Middle frontal gyrus (tissue), 1 donor: ENCODE measurements at regions not wholly inside any gene's neighbourhood (a gene's known extent, or its start where the extent isn't known, plus 50 kb on each side); places are given as distances from the start of the nearest gene placed in this dataset.

Source experiments
- DNase-seq: peaks from one replicate; pipeline ENCODE4 v3.0.0-alpha.2; 2015; ENCODE audit warnings: low spot score; ENCODE audit errors: extremely low spot score

DNA sequence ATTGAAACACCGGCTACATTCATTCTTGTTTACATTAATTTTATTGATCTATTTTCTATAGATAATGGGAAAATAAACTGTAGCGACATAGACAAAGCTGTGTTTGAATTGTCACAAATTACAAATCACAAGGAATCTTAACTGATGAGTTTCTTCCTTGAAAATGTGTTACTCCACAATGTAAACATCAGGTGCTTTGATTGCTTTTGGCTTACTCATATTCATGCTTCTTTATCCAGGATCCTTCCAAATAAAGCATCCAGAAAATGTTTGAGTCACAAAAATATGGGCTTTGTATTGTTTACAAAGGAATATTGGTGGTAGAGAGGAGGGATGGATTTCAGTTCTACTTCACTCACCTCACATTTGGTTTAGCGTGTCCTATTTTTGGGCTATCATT is 64.0 kb downstream of the BMP2 start:
- DNase-seq: no peak

DNA sequence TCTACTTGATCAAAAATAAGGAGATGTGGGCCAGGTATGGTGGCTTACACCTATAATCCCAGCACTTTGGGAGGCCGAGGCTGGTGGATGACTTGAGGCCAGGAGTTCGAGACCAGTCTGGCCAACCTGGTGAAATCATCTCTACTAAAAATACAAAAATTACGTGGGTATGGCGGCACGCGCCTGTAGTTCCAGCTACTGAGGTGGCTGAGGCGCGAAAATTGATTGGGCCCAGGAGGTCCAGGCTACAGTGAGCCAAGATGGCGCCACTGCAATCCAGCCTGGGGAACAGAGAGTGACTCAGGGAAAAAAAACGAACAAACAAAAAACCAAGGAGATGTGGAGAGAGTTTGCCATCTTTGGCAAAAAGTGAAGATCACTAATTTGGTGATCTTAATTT is 65.3 kb downstream of the BMP2 start:
- no peak for DNase-seq

DNA sequence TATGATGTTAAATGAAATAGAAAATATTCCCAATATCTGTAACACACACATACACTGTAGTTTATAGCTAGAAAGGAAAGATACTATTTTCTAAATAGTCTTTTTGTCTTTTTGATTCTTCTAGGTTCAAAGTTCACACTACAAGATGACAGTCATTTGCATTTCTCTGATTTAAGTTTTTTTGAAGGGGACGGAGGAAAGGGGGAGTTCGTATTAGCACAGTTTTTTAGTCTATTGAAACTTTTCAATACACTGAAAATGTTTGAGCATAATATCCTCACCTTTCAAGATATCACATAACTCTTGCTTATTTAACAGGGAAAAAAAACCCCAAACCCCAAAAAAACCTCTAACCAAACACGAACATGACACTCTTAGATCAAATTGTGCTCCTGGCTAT is 68.1 kb downstream of the BMP2 start:
- no peak for DNase-seq

DNA sequence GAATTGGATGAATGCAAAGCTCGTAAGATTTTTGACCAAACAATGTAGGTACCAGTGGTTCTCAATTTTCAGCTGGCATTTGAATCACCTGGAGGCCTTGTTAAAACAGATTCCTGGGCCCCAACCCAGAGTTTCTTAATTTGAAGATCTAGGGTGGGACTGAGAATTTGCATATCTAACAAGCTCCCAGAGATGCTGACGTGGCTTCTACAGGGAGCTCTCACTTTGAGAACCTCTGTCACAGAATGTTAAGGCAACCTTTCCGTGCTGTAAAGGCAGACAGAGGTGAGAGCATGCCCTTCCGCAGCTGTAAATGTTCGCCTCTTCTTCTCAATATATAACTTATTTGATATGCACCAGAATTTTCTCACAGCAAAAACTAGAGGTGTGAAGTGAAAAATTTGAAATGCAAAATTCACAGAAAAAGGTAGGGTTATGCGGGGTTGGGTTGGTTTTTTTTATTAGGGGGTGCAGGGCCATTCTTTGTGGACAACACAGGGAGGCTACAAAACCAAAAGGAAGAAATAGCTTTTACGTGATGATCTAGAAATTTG is 69.4 kb downstream of the BMP2 start:
- no peak for DNase-seq

DNA sequence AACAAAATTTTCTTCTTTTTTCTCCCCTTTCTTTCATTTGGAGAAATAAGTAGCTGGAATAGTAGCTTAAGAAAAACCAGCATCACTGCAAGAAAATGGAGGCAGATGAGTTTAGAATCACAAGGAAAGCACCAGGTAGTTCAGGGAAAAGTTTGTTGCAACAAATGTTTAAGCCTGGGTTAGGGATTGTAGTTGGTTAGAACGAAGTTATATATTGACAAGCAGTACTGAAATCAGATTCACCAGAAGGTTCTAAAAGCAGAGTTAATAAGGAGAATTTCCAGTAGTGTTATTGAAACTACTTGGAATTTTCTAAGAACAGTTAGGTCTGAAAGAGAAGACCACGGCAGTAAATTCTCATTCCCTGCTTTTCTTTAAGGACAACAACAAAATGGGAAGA is 70.2 kb downstream of the BMP2 start:
- no peak for DNase-seq

DNA sequence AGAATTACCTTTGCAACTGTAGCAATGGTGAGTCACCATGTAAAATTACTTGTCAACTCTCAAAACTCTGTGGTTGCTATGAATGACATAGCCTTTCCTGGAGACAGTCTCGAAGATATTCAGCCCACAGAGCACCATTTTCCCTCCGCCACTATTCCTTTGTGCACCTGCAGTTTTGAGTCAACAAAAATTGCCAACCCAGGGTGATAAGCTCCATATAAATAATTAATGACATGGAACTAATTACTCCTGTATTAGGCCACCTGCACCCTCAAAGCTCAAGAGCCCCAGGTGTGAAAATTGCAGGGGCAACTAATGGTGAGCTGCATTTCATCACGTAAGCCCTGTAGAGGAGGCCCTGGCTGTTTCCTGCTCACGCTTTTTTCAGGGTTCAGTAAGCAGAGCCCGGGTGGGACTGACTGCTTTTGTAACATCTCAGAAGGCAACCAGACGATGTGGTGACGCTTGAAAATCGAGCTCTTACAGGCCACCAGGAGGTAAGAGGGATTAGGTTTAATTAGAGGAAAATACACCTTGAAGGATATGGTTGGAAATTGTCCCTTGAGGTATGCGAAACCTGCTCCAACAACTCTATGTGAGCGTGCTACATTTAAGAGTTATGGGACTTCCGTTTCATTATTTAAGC is 70.8 kb downstream of the BMP2 start:
- no peak for DNase-seq

DNA sequence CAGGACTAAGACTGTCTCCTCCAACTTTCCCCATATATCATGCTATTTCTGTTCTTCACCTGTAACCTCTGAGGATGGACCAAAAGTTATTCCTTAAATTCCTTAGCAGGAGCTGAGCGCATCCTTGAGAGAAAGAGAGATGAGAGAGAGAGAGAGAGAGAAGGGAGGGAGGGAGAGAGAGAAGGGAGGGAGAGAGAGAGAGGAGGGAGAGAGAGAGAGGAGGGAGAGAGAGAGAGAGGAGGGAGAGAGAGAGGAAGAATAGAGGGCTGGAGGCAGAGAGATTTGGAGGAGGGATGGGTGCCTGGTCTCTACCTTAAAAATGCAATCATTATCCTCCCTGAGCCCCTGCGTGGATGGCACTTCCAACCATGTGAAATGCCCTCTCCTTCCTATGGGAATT is 73.6 kb downstream of the BMP2 start:
- no peak for DNase-seq

DNA sequence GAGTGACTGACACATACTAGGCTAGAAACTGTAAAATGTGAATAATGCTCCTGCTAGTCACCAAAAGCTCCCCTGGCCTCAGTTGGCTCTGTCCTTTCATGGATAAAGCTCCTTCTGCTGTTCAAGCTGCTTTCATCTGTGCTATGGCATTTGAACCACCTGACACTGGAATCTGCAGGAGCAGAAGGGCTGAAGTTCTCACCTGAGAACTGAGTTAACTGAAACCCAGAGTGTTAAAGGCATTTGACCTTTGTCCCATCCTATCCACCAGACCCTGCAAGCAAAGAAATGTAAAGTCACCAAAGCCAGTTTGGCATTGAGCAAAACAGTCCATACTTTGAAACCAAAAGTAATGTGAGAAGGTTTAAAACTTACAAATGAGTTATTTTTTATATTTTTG is 77.7 kb downstream of the BMP2 start:
- no peak for DNase-seq

DNA sequence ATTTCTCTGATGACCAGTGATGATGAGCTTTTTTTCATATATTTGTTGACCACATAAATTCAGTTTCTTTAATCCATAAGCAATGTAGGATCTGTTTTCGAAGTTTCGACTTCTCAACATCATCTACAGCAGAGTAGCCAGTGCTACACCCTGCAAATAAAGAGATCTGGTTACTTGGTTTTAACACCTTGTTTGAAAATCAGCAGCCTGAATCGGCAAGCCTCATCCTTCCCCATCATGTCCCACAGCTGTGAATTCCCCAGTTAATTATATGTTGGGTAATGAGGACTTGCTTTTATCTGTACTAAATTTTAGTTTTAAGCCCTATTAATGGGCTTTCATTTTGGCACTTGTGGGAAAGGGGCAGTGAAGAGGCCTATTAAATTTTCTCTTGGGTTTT is 80.6 kb downstream of the BMP2 start:
- no peak for DNase-seq

DNA sequence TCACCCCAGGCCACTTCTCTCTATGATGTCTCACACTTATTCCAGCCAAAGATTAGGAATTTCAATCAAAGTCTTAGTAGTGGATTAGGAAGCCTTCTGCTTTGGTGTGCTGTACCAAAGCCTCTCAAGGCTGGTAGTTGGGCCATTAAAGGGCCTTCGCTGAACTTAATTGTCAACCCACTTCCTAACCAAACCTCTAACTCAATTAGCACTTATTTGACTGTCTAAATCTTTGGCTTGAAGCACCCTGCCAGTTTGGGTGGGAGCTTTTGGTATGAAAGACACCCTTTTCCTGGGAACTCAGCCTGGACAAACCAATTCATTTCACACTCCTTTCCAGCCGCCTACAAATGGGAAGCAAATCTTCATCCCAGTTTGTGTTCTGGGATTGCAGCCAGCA is 81.5 kb downstream of the BMP2 start:
- DNase-seq: no peak

DNA sequence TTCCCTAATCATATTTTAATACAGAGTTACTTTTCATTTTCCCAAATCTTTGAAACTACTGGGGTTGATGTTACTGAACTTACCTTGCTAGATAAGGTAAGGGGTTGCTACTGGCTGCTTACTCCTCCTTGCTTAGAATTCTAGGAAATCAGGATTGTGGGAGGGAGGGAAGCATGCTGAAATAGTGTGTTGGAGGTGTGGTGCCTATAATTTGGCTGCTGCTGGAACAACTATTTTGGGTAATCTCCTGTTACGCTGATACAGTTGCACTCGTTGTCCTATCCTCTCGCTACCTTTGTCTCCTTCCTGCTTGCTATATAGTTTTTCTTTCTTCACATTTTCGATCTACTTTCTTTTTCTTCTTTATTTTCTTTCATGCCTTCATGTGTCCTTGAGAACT is 83.7 kb downstream of the BMP2 start:
- no peak for DNase-seq

DNA sequence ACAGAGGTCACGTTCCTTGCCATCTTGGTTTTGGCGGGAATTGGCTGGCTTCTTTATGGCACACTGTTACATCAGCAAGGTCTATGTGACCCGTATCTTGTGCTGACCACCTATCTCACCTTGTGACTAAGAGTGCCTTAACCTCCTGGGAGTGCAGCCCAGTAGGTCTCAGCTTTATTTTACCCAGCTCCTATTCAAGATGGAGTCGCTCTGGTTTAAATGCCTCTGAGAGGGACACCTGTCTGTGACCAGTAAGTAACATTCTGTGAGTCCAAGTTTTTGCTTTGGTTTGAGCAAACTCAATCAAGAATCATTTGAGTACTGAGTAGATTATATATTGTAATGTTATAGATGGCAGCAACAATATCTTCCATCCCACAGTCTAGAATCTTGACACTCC is 85.0 kb downstream of the BMP2 start:
- no peak for DNase-seq

DNA sequence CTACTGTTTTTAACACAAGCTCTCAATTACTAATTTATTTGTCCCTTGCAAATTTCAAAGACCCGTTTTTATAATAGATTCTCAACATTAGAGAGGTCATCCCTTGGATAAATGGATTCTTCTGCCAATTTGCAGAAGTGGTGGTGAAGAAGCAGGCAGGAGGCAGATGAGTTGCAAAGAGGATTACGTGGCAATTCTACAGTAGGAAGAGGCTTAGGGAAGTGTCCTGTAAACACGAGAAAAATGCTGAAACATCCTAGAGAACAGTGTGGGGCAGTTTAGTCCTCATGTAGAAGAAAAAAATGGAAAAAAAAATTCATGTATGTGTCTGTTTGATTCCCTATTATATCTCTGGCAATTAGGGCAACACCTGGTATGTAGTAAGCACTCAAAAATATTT is 87.6 kb downstream of the BMP2 start:
- DNase-seq: no peak

DNA sequence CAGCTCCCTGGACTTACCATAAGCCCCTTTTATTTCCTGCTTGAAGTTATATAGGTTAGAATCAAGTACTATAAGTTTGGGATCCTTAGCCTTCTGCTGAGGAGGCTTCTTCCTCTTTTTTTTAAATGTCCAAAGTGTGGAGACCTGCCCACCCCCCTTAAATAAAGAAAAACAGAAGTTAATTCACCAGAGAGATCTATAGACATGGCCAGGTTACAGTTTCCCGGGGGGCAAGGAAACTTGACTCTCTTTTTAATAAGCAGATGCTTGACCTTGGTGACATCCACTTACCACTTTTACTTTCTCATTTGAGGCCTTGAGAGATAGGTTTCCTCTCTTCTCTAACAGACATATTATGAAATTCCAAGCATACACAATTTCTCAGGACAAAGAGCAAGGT is 88.3 kb downstream of the BMP2 start:
- no peak for DNase-seq

DNA sequence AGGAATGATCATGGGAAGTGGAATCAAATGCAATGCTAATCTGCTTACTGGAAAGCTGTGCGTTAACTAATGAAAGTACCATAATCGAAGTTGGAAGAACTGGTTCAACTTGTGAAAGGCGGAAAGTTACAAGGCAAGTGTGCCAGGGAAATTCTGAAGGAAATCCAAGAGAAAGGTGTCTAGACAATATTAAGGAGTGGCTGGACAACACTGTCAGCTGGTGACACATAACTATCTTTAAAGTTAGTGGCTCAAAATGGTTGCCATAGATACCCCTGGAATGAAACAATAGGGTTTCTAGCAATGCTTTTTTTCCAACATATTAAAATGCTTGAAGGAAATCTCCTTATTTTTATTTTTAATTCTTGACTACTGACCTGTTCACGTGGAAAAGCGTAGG is 90.4 kb downstream of the BMP2 start:
- DNase-seq: no peak

DNA sequence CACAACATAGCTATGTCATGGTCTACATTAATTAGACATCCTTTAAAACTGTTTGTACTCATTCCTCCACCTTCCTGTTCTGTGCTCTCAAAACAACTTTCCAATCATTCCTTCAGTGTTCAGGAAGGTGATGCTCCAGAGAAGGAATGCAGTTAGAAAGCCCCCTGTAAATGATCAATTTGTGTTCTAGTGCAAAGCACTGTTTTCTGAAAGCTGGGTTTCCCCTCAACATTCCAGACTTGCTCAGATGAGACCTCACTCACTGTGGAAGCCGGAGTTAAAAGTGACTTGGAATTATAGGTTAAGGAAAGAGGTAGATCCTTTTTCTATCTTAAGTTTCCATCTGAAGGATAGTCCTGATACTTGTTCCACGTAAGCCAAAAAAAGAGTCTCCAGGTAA is 95.9 kb downstream of the BMP2 start:
- DNase-seq: no peak

DNA sequence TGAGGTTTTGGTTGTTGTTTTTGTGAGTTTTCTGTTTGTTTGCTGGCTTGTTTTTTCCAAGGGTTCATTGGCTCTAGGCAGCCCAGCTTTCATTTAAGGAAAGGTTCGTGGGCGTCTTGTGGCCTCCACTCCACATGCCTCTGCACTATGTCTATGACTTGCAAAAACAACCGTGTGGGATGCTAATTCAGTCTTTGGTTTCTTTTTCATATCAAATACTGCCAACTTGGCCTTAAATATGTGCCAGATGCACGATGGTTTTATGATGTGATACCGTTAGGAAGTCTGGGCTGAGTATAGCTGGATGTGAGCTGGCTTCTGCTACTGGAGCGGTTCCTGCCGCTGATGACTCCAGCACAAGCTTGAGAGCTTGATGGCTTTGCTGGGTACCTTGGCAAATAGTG is 96.3 kb downstream of the BMP2 start:
- DNase-seq: peak; percentile 50

DNA sequence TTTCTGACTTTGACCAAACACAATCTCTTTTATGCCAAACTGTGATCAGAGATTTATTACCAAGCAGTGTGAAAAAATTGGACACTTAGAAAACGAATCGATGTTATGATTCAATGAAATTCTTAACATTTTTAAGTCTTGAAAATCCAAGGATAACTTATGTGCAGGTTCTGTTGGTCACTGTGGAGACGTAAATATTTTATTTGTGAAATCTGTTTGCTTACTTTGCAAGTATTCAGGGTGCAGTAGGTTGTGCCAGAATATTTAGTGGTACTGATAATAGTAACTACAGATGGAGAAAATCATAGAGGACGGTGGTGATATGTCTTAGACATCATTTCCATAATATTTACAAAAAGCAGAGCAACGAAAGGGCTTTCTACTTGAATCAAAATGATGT is 97.3 kb downstream of the BMP2 start:
- DNase-seq: no peak

DNA sequence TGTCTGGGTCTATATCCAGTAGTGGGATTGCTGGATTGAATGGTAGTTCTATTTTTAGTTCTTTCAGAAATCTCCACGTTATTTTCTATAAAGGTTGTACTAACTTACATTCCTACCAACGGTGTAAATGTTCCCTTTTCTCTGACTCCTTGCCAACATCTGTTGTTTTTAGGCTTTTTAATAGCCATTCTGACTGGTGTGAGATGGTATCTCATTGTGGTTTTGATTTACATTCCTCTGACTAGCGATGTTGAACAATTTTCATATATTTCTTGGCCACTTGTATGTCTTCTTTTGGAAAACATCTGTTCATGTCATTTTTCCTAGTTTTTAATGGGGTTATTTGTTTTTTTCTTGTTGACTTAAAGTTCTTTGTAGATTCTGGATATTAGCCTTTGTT is 99.3 kb downstream of the BMP2 start:
- no peak for DNase-seq

DNA sequence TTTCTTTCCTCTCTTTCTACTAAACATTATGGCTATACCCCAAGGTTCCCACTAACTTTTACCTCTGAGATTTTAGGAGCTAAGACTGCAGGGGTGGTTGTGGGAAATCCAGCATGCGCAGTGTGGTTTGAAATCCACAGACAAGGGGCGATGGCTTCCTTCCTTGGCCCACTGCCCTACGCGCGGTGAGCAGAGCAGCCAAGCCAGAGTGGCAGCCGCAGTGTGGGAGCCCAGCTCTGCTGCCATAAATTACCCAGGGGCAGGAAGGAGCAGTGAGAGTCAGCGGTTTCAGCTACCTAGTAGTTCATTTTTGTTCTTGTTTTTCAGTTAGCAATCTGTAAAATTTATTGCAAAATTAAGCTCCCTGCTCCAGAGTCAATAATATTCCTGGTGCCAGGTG is 101.4 kb downstream of the BMP2 start:
- DNase-seq: no peak

DNA sequence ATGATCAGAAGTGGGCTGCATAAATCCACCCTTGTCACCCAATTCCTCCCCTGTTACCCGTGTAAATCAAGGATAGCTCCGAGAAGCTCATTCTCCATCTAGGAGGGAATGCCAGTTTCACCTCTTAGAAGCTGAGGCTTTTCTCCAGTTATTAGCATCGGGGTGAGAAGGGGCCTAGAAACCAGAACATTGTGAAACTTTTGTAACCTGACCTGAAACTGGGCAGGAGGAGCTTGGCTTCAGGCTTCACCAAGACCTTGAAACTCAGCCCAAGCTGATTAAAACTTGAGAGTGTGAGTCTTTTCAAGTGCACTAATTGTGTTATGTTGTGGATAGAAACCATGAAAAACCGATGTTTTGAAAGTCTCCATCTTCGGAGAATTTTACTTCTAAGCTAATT is 103.1 kb downstream of the BMP2 start:
- DNase-seq: no peak

DNA sequence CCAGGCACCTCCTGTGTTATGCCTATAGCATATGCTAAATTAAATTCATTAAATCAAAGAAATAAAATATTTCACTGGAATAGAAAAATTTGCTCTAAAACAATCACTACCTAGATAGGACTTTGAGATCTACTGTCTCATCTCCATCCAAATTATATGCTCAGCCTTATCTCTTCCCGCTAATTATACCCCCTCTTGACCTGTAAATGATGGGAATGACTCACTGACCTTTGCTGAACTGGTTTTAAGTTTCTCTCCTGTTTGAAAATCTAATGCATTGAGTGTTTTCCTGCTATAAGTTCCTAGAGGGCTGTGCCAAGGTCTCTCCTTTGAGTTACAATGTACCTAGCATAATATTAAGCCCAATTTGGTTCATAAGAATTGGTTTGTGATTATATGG is 110.1 kb downstream of the BMP2 start:
- DNase-seq: no peak

DNA sequence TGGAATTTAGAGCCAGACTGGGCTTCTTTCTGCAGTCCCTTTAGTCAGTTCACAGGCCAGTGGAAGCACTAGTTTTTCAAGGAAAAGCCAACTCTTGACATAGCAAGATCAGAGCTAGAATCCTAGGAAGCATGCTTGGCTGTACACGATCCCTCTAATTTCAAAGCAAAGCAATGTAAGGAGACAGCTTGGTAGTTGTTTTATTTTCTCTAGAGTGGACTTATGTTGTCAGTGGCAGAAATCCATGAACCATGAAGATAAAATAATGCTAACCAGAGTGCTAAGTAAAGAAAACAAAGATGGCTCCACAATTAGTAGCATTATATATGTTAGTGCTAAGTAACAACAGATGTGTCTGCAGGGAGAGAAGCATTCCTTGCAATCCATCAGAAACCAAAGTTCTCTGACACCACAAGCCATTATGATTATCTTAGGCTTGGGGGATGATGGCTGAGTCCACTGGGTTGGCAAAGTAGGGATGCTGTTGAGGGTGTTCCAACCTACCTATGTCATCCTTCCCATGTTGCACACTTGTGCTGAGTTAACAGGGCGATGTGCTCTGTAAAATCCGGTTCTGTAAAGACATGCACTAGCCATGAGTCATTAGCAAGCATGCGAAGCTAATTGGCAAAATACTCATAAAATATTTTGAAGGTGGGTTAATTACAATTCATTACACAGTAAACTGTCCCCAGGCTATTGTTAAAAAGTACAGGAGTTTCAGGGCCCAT is 115.2 kb downstream of the BMP2 start:
- no peak for DNase-seq
